ENCODE measurements at regions not wholly inside any gene's neighbourhood (a gene's known extent, or its start where the extent isn't known, plus 50 kb on each side); places are given as distances from the start of the nearest gene placed in this dataset.
"Not testable (repeated sequence)": the region's sequence is repeated elsewhere in the genome, so short reads cannot be mapped to it uniquely, and the experiment has no call there.

DNA sequence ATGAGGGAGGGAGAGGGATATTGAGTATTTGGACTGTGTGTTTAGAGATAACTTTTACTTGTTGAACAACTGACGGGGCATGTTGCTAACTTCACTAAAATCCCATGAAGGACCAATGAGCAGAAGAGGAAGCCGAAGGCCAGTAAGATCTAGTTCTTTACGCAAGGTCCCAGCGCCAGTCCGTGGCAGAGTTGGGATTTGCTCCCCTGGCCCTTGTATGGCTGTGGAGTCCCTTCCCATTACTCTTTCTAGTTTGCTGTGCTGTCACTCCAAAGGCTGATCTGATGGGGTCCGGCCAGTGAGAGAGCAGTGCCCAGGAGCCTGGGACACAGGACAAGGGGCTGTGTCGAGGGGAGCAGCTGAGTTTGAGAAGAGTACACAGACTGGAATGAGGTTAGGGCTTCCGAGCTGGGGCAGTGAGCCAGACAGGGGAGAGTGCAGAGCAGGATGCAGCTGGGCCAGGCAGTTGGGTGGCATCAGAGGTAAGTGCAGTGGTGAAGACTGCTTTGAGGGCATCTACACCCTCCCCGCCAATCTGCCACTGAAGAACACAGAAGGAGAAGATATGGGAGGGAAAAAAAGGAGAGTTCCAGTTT lies 692.9 kb upstream of the HS6ST1 start:
- no peak for DNase-seq (ENCODE audit: low read depth)
- in situ Hi-C loops (cut with HindIII; ENCODE audit: low pct_unique_long_range_greater_than_20kb, low sequenced_read_pairs), result no loop called here

DNA sequence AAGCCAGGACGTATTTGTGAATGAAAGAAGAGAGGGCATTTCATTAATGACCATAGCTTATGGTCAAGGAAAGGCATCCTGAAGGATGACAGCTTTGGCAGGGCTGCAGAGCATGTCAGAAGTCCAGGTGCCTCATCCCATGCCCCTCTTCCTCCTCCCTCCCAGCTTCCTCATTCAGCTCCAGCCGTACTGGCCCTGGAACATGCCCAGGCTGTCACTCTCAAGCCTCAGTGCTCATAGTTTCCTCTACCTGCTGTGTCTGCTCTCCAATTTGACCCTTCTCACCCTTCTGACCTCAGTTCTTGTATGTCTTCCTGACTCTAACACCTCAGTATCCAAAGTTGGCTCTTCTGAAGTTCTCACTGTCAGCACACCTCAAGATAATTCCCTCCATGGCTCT lies 695.8 kb upstream of the HS6ST1 start:
- no peak for DNase-seq (ENCODE audit: low read depth)
- in situ Hi-C loops (cut with HindIII; ENCODE audit: low pct_unique_long_range_greater_than_20kb, low sequenced_read_pairs), result no loop called here

DNA sequence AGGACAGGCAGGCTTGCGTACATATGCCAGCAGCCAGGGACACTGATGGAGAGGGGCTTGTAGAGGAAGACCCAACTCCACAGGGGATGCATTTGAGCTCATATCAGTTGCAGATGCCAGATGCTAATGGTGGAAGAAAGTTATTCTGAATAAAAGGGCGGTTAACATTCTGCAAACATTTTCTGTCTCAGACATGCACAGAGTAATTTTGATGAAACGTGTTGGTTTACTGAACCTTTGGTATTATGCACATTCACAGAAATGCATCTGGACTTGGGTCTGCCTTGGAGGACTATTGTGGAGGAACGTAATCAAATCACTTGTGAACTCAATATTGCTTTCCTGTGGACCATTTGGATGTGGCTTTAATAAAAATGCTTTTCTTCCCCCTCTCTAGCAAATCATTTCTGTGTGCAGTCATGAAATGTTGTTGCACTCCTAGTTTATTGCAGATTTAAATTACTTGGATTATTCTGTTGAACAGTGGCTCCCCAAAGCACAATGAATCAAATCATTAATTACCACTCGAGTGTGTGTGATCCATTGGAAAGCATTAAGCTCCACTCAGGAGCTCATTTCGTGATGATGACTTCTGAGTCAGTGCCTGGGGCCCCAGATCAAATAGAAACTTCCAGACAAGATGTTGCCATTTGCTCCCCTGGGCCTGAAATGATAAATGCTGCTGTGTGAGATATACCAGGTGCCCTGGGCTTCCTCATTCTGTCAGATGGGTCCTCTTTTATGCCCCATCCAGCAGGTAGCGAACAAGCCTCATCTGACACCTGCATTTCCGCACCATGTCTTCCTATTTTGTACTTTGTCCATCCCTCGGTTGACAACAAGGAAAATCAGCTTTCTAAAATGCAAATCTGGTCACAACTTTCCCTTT lies 697.0 kb upstream of the HS6ST1 start:
- no peak for DNase-seq (ENCODE audit: low read depth)
- in situ Hi-C loops (cut with HindIII; ENCODE audit: low pct_unique_long_range_greater_than_20kb, low sequenced_read_pairs), result no loop called here

DNA sequence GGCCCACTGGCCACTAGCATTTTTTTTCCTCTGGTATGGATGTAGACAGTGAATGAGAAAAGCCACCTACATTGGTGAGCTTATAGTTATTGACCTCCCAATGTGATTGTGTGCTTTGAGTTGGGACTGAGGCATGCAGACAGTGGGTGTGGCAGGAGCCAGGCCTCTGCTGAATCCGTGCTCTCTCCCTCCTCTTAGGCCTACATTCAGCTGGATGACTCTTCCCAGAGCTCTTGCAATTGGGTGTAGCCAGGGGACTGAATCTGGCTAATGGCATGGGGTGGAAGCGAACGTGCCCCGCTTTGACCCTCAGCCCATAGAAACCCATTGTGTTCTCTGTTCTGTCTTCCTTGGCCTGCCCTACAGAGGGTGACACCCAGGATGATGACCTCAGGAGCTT lies 698.3 kb upstream of the HS6ST1 start:
- DNase-seq (ENCODE audit: low read depth), result no peak
- in situ Hi-C loops (cut with HindIII; ENCODE audit: low pct_unique_long_range_greater_than_20kb, low sequenced_read_pairs), result no loop called here

DNA sequence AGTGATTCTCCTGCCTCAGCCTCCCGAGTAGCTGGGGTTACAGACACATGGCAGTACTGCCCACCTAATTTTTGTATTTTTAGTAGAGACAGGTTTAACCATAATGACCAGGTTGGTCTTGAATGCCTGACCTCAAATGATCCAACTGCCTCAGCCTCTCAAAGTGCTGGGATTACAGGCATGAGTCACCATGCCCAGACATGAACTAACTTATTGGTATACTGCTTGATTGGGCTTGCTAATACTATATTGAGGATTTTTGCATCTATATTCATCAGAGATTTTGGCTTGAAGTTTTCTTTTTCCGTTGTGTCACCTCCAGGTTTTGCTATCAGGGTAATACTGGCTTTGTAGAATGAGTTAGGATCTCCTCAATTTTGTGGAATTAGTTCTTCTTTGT lies 706.1 kb upstream of the HS6ST1 start:
- DNase-seq (ENCODE audit: low read depth), result no peak
- in situ Hi-C loops (cut with HindIII; ENCODE audit: low pct_unique_long_range_greater_than_20kb, low sequenced_read_pairs), result no loop called here

DNA sequence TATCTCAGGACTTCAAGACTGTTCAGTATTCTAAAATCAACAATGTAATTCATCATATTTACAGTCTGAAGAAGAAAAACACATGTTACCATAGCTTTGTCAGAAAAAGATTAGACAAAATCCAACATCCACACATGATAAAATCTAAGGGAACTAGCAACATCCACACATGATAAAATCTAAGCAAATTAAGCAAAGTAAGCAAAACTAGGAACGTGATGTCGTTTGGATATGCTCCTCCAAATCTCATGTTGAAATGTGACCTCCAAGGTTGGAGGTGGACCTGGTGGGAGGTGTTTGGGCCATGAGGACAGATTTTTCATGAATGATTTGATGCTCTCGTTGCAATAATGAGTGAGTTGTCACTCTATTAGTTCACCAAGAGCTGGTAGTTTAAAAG lies 717.3 kb upstream of the HS6ST1 start:
- DNase-seq (ENCODE audit: low read depth), result no peak
- in situ Hi-C loops (cut with HindIII; ENCODE audit: low pct_unique_long_range_greater_than_20kb, low sequenced_read_pairs), result no loop called here

DNA sequence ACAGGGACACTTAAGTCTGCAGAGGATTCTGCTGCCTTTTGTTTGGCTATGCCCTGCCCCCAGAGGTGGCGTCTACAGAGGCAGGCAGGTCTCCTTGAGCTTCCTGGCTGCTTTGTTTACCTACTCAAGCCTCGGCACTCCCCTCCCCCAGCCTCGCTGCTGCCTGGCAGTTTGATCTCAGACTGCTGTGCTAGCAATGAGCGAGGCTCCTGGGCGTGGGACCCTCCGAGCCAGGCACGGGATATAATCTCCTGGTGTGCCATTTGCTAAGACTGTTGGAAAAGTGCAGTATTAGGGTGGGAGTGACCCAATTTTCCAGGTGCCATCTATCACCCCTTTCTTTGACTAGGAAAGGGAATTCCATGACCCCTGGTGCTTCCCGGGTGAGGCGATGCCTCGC lies 725.0 kb upstream of the HS6ST1 start:
- in situ Hi-C loops (cut with HindIII; ENCODE audit: low pct_unique_long_range_greater_than_20kb, low sequenced_read_pairs), result not testable (repeated sequence)

DNA sequence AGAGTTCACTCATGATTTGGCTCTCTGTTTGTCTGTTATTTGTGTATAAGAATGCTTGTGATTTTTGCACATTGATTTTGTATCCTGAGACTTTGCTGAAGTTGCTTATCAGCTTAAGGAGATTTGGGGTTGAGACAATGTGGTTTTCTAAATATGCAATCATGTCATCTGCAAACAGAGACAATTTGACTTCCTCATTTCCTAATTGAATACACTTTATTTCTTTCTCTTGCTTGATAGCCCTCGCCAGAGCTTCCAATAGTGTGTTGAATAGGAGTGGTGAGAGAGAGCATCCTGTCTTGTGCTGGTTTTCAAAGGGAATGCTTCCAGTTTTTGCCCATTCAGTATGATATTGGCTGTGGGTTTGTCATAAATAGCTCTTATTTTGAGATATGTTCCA lies 727.8 kb upstream of the HS6ST1 start:
- DNase-seq (ENCODE audit: low read depth); in situ Hi-C loops (cut with HindIII; ENCODE audit: low pct_unique_long_range_greater_than_20kb, low sequenced_read_pairs): not testable (repeated sequence)

More for the DNA sequence above, 725.0 kb upstream of the HS6ST1 start:
- DNase-seq (ENCODE audit: low read depth), result not testable (repeated sequence)

DNA sequence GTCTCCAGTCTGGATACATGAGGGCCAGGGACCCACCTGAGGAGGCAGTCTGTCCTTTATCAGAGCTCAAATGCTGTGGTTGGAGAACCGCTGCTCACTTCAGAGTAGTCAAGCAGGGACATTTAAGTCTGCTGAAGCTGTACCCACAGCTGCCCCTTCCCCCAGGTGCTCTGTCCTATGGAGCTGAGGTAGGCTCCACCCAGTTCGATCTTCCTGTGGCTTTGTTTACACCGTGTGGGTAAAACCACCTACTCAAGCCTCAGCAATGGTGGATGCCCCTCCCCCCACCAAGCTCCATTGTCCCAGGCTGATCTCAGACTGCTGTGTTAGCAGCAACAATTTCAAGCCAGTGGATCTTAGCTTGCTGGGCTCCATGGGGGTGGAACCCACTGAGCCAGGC lies 731.4 kb upstream of the HS6ST1 start:
- in situ Hi-C loops (cut with HindIII; ENCODE audit: low pct_unique_long_range_greater_than_20kb, low sequenced_read_pairs), result no loop called here

DNA sequence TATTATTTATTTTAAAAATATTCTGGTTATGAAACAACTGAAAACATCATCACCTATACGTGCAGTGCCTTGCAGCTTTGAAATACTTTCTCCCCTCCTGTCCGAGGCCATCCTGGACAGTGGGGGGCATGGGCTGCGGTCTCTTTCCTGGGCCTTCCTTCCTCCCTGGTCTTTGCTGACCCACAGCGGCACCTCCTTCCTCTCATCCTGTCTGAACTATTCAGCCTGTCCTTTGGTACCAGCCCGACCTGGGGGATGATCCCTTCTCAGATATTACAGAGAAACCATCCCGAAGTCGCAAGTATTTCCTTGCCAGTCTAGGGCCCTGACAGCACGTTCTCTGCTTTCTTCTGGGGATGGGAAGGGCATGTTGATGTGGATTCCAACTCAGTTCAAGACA lies 736.6 kb upstream of the HS6ST1 start:
- DNase-seq (ENCODE audit: low read depth), result no peak
- in situ Hi-C loops (cut with HindIII; ENCODE audit: low pct_unique_long_range_greater_than_20kb, low sequenced_read_pairs), result no loop called here

More for the DNA sequence above, 731.4 kb upstream of the HS6ST1 start:
- no peak for DNase-seq (ENCODE audit: low read depth)

DNA sequence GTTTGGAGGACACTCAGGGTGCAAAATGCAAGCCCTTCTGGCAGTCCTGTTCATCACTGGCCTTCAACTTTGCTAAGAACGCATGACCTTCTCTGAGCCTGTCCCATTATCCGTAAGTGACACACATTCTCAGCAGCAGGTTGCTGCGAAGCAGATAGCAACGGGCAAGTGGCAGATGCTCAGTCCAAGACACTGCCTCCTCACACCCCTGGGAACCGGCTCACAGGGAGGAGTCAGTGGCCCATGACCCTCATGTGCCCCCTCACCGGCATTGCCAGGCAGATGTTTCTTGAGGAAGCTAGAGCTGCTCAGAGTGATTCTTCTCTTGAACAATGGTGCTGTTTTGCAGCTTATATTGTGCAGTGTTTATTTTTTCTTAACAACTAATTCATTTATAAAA lies 737.2 kb upstream of the HS6ST1 start:
- DNase-seq (ENCODE audit: low read depth), result no peak
- in situ Hi-C loops (cut with HindIII; ENCODE audit: low pct_unique_long_range_greater_than_20kb, low sequenced_read_pairs), result no loop called here

DNA sequence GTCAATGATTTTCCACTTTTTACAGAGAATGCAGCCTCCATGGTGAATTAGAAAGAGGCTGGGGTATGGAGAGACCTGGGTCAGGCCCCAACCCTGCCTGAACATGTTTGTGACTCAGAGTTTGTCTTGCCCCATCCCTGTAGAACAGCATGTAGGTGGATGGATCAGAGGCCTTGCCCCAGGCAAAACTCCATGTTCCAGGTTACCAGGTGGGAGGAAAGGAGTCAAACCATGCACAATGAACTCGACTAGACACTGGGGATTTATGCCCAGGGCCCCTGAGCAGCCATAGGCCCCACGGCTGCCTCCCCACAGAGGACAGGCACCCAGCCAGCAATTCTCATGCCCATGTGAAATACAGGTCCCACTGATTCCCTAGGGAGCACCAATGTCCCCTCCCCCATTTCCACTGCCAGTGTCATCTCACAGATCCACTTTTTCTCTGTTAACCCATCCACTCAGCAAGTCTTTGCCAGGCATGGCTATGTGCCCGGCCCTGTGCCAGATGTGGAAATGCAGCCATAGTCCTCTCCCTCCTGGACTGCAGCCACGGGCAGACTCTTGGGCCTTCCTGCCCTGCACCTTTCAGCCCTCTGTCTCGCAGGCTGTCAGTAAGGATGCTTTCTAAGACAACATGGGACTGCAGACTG lies 737.8 kb upstream of the HS6ST1 start:
- in situ Hi-C loops (cut with HindIII; ENCODE audit: low pct_unique_long_range_greater_than_20kb, low sequenced_read_pairs), result no loop called here
- no peak for DNase-seq (ENCODE audit: low read depth)

DNA sequence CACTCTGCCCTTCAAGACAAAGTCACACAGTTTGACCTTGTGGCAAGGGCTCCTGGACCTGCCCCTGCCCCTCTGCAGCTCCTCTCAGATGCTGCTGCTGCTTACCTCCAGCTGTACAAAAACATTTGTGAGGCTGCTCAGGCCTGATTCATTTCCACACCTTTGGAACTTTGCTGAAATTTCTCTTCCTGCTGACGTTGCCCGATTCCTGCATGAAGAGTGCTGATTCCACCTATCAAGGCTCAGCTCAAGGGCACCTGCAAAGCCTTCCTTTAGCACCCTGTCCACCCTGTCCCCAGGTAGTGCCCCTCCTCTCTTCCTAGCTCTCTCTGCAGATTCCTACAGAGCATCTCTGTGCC lies 738.3 kb upstream of the HS6ST1 start:
- in situ Hi-C loops (cut with HindIII; ENCODE audit: low pct_unique_long_range_greater_than_20kb, low sequenced_read_pairs), result no loop called here

DNA sequence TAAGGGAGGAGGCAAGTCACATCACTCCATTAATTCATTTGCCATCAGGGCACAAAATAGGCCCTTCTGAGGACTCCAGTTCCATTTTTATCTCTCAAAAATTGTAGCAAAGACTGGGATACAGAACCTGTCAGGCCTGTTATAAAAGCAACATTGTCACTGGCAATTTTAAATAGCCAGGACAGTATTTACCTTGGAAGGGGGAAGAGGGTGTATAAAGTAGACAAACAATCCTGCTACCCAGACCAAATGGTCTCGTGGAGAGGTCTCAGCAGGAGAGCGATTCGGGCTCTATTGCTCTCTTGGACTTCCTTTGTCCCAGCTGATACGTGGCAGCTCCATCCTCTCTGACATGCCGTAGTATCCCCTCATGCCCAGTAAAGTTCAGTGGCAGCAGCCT lies 740.3 kb upstream of the HS6ST1 start:
- in situ Hi-C loops (cut with HindIII; ENCODE audit: low pct_unique_long_range_greater_than_20kb, low sequenced_read_pairs), result no loop called here
- DNase-seq (ENCODE audit: low read depth), result no peak

More for the DNA sequence above, 738.3 kb upstream of the HS6ST1 start:
- DNase-seq (ENCODE audit: low read depth), result no peak

DNA sequence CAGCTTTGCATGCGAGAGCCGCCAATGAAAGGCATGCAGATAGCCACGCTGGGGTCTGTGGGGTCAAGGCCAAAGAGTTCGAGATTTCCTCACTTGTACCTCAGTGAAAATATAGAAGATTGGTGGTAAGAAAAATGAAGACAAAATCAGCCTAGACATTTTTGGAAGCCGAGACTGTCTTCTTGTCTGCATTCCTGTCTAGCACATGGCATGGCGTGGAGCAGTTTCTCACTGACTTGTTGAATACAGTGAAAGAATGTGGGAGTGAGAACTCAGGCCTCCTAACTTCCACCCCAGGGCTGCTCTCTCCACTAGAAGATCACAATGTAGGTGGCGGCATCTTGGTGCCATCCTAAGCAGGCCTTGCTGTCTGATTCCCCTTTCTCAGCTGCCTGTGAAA lies 740.8 kb upstream of the HS6ST1 start:
- in situ Hi-C loops (cut with HindIII; ENCODE audit: low pct_unique_long_range_greater_than_20kb, low sequenced_read_pairs), result no loop called here
- no peak for DNase-seq (ENCODE audit: low read depth)

DNA sequence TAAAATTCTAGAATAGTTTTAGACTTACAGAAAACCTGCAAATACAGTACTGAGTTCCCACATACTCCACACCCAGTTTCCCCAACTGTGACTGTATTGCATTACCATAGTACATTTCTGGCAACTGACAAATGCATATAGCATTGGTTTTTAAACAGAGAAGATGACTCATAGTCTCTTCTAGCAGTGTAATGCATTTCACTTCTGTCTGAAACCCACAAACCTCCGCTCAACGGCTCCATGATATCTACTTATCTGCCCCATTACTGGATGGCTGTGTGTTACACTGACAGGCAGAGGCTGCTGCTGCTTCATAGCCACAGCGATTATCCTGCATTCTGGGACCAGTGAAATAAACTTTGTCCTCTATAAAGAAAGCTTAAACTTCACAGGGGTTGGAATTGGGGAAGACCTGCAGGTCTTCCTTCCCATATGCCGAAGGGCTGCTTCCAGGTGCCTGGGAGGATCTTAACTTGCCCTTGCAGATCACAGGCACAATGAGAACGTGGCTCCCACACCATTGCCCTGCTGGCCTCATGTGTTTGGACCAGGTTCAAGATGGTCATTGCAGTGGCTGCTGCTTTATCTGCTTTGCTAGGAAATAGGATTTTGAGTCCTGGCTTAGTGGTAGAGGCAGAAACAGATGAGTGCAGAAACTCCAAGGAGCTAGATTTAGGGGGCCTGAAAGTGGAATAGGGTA lies 742.6 kb upstream of the HS6ST1 start:
- in situ Hi-C loops (cut with HindIII; ENCODE audit: low pct_unique_long_range_greater_than_20kb, low sequenced_read_pairs), result no loop called here
- DNase-seq (ENCODE audit: low read depth), result no peak

DNA sequence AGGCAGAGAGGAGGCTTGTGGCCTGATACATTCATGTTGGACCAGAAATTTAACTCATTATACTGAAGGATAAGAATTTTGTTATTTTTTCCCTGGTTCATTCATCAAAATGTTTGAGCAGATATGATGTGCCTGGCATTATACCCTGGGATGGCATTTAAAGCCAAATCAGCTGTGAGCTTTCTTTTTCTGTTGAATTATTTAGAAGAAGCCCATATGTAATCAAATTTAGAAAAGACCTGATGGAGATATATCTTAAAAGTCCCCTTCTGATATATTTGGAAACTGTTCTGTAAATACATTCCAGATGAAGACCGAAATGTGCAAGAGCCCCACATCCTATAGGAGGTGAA lies 743.1 kb upstream of the HS6ST1 start:
- in situ Hi-C loops (cut with HindIII; ENCODE audit: low pct_unique_long_range_greater_than_20kb, low sequenced_read_pairs), result no loop called here
- no peak for DNase-seq (ENCODE audit: low read depth)

DNA sequence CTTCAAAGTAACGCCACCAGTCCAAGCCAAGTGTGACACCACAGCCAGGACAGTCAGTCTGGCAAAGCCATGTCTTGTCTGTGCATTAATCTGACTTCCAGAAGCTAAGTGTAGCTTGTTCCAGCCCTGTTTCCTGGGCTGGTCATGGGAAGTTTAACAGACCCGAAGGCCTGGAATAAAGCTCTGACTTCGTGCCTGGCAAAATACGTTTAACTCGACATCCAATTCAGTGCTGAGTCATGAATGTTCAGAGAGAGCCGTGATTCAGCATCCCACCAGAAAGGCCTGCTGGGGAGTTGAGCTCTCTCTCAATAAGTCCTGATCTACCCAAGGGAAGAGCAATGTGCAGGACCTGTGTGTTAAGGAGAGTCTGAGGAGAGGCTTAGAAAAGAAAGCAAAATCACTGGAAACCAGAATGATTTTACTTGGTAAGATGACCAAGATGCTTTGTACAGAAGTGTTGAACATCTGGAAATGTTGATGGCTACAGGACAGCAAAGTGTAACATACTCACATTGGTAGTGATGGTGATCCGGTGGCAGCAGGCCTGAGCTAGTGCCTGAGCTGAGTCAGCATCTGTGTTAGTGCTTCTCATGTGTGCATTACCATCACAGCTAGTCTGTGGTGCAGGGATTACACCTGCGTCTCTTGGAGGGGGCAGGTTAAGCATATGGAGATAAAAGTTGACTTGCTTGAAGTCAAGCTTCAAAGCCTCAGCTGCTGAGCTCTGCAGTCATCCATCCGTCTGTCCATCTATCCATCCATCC lies 743.7 kb upstream of the HS6ST1 start:
- DNase-seq (ENCODE audit: low read depth), result no peak
- in situ Hi-C loops (cut with HindIII; ENCODE audit: low pct_unique_long_range_greater_than_20kb, low sequenced_read_pairs), result no loop called here

Measured in Caki2 (cell line).